ENCODE measurements at regions not wholly inside any gene's neighbourhood (a gene's known extent, or its start where the extent isn't known, plus 50 kb on each side); places are given as distances from the start of the nearest gene placed in this dataset.

DNA sequence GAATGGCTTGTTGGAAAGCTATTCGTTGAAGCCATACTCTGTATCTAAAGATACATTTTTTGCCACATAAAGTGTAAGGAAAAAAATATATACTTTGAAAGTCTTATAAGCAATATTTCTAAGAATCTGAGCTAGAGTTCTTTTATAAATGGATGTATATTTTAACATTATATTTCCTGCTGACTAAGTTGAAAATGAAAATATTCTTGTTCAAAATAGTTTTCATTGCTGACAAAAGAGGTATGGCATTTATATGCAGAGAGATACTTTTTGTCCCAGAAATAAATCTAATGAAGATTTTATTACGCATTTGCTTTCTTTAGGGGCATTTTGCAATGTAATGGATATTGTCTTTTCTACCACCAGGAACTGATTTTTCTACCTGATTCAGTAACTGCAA lies 834.9 kb downstream of the LRFN5 start:
- DNase-seq (ENCODE audit: low read depth in 2 of 2): no peak
- TF ChIP-seq, protein P1, sequence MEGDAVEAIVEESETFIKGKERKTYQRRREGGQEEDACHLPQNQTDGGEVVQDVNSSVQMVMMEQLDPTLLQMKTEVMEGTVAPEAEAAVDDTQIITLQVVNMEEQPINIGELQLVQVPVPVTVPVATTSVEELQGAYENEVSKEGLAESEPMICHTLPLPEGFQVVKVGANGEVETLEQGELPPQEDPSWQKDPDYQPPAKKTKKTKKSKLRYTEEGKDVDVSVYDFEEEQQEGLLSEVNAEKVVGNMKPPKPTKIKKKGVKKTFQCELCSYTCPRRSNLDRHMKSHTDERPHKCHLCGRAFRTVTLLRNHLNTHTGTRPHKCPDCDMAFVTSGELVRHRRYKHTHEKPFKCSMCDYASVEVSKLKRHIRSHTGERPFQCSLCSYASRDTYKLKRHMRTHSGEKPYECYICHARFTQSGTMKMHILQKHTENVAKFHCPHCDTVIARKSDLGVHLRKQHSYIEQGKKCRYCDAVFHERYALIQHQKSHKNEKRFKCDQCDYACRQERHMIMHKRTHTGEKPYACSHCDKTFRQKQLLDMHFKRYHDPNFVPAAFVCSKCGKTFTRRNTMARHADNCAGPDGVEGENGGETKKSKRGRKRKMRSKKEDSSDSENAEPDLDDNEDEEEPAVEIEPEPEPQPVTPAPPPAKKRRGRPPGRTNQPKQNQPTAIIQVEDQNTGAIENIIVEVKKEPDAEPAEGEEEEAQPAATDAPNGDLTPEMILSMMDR (IDR thresholded peaks at IDR 0.05; ENCODE audit: low read depth, low read length): no peak
- H3K4me3 ChIP-seq (replicated peaks in 1 of 2; ENCODE audit: low read depth in 2 of 2, low read length in 2 of 2): no peak overlapping the region

DNA sequence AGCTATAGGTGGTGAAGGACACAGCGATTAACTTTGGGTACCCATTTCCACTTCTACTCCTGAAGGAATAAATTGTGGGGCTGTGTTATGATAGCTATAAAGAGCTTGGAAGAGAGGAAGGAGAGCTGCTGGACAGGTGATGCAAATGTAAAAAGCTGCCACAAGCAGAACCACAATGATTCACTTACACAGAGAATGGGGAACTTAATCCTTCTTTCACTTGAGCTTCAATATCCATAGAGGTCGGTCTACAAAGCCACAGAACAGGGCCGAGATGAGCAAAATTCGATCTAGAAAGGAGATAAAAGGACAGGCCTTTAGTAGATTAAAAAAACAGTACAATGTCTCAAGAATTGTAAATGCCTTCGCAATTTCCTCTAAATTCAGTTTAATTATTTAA lies 831.1 kb downstream of the LRFN5 start:
- DNase-seq (ENCODE audit: low read depth in 2 of 2): no peak
- TF ChIP-seq, protein P1 (IDR thresholded peaks at IDR 0.05; ENCODE audit: low read depth, low read length): no peak
- no peak overlapping the region for H3K4me3 ChIP-seq (replicated peaks in 1 of 2; ENCODE audit: low read depth in 2 of 2, low read length in 2 of 2)

DNA sequence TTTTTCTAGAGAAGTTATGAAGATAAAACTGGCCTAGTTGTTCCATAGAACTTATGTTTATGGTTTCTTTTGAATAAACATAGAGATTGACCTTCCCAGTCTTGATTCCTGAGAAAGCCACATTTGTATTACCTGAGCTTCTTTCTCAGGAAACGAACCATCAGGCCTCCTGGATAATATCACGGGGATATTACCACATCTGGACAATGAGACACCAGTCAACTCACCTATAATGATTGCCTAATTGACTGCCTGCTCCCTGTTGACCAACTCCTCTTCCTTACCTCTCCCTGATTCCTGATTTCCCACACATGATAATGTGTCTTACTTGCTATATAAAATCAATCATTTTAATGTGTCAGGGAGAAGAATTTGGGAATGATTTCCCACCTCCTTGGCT lies 822.7 kb downstream of the LRFN5 start:
- TF ChIP-seq, protein P1 (IDR thresholded peaks at IDR 0.05; ENCODE audit: low read depth, low read length): no peak

DNA sequence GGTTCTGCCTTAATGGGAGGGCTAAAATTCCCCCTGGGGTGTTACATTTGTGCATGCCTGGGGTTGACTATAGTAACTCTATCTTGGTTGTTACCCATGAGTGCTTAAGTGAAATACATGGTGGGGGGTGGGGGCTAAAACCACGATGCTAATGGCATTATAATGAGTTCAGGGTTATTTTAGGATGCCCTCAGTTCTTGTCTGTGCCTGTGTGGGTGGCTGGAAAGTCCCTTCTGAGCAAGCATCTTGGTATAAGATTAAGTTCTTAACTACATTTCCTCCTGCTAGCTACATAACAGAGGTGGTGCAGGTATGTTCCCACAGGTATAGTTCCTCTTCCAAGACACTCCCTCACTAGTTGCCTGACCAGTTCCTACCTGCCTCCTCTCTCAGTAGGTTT lies 822.3 kb downstream of the LRFN5 start:
- H3K4me3 ChIP-seq (replicated peaks in 1 of 2; ENCODE audit: low read depth in 2 of 2, low read length in 2 of 2): no peak overlapping the region
- DNase-seq (ENCODE audit: low read depth in 2 of 2): no peak
- TF ChIP-seq, protein P1 (IDR thresholded peaks at IDR 0.05; ENCODE audit: low read depth, low read length): no peak

More for the DNA sequence above, 822.7 kb downstream of the LRFN5 start:
- H3K4me3 ChIP-seq (replicated peaks in 1 of 2; ENCODE audit: low read depth in 2 of 2, low read length in 2 of 2): no peak overlapping the region
- DNase-seq (ENCODE audit: low read depth in 2 of 2): no peak

DNA sequence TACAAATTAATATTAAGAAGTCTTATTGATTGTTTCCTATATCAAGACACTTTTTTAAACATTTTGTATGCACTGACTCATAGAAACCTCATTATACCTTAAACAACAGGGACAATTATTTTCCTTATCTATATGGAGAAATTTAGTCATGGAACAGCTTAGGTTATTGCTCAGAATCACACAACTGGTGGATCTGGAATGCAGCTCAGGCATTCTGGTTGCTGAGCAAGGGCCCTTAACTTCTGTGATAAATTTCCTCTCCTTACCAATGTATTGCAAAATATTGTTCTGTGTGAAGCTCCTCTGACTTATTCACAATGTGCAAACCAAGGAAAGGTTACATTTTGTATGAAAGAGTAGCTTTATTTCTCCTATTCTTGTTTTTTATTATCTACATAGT lies 817.8 kb downstream of the LRFN5 start:
- peak; percentile 1 to 15 for DNase-seq (ENCODE audit: low read depth in 2 of 2)
- TF ChIP-seq, protein P1 (IDR thresholded peaks at IDR 0.05; ENCODE audit: low read depth, low read length): no peak
- no peak overlapping the region for H3K4me3 ChIP-seq (replicated peaks in 1 of 2; ENCODE audit: low read depth in 2 of 2, low read length in 2 of 2)

DNA sequence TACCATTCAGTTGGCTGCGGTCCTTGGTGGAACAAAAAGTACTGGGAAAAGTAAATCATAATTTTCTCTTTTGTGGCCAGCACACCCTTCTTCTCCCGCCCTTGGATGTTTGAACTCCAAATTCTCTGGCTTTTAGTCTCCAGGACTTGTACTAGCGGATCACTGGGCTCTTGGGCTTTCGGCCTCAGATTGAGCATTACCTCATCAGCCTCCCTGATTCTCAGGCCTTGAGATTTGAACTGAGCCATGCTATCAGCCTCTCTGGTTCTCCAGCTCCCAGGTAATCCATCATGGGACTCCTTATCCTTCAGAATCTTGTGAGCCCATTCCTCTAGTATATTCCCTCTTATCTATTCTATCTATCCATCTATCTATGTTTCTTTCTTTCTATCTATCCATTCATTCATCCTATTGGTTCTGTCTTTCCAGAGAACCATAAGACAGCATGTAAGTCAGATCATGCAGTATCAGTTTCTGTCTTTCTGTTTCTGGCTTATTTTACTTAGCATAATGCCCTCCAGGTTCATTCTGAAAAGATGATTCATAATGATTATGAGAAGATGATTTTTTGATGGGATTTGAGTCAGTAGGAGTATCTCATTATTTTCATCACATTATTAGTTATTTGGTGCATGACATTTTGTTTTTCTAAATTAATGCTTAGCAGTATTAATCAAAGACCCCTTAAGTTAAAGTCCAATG lies 814.9 kb downstream of the LRFN5 start:
- TF ChIP-seq, protein P1 (IDR thresholded peaks at IDR 0.05; ENCODE audit: low read depth, low read length): no peak
- no peak for DNase-seq (ENCODE audit: low read depth in 2 of 2)
- H3K4me3 ChIP-seq (replicated peaks in 1 of 2; ENCODE audit: low read depth in 2 of 2, low read length in 2 of 2): no peak overlapping the region

DNA sequence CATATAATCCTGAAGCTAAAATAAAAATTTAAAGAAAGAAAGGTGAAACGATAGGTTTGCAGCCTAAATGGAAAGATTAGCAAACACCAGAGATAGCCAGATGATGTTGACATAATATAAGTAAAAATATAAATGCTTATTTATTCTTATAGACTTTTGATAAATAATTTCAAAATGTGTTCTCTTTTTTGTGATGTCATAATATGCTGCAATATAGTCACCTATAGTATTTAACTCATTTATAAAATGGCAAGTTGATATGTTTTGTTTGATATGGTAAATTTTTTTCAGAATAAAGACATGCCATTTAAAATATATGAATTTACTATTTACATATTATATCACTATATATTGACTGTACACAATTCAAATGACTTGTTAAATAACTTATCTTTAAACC lies 813.4 kb downstream of the LRFN5 start:
- no peak for DNase-seq (ENCODE audit: low read depth in 2 of 2)
- TF ChIP-seq, protein P1 (IDR thresholded peaks at IDR 0.05; ENCODE audit: low read depth, low read length): no peak
- H3K4me3 ChIP-seq (replicated peaks in 1 of 2; ENCODE audit: low read depth in 2 of 2, low read length in 2 of 2): no peak overlapping the region
